Astrocyte of the cerebellum (primary cell): ENCODE measurements at regions not wholly inside any gene's neighbourhood (a gene's known extent, or its start where the extent isn't known, plus 50 kb on each side); places are given as distances from the start of the nearest gene placed in this dataset.
"Not testable (repeated sequence)": the region's sequence is repeated elsewhere in the genome, so short reads cannot be mapped to it uniquely, and the experiment has no call there.

Experiments
- DNase-seq: peaks from one replicate; pipeline ENCODE4 v3.0.0-alpha.2; 2011; ENCODE audit warnings: low read depth
- H3K4me3 ChIP-seq: 2 replicates; pipeline ENCODE4 v1.5.1; 2011; ENCODE audit warnings: mild to moderate bottlenecking, low read depth, low read length, moderate library complexity
- CTCF ChIP-seq: IDR thresholded peaks from 2 replicates; pipeline ENCODE4 v1.5.1; 2012; ENCODE audit warnings: low read length, low read depth, moderate library complexity, mild to moderate bottlenecking; ENCODE audit errors: missing control alignments
- in situ Hi-C: cut with HindIII; loops from 2 replicates; pipeline ENCODE4 v1.10.0; 2017; ENCODE audit warnings: low sequenced_read_pairs

- no peak for DNase-seq
- in situ Hi-C loops: no loop called here
Observed at GRCh38 chr5:82975812-82976211, 101.4 kb downstream of the TMEM167A start.

GRCh38 chr5:82975396-82975795 lies 101.8 kb downstream of the TMEM167A start:
- DNase-seq: no peak
- no peak for TF ChIP-seq CTCF
- in situ Hi-C loops: no loop called here
- no peak overlapping the region for H3K4me3 ChIP-seq

More at GRCh38 chr5:82975812-82976211, 101.4 kb downstream of the TMEM167A start:
- TF ChIP-seq CTCF: no peak
- H3K4me3 ChIP-seq: no peak overlapping the region

- in situ Hi-C loops, DNase-seq: not testable (repeated sequence)
Observed at GRCh38 chr5:82974346-82974745, 102.8 kb downstream of the TMEM167A start.

DNA sequence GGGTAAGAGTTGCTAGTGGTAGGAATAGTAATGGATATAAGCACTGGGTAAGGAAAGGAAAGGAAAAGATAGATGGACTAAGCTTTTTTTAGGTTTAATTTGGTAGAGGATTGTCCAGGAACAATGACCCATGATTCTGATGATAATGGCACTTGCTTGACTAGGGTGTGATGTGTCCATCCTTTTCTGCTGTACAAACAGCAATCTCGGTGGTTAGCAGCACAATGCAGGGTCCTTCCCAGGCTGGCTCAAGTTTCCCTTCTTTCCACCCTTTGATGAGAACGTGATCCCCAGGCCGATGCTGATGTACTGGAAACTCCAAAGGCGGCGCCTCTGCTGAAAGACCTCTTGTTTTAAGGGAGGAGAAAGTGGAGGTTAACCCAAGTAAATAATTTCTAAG lies 105.3 kb downstream of the TMEM167A start:
- H3K4me3 ChIP-seq: no peak overlapping the region
- DNase-seq: no peak
- no peak for TF ChIP-seq CTCF
- in situ Hi-C loops: no loop called here

More at GRCh38 chr5:82974346-82974745, 102.8 kb downstream of the TMEM167A start:
- H3K4me3 ChIP-seq: not testable (repeated sequence)

GRCh38 chr5:82971034-82971806 lies 106.0 kb downstream of the TMEM167A start:
- in situ Hi-C loops, H3K4me3 ChIP-seq, DNase-seq: not testable (repeated sequence)

DNA sequence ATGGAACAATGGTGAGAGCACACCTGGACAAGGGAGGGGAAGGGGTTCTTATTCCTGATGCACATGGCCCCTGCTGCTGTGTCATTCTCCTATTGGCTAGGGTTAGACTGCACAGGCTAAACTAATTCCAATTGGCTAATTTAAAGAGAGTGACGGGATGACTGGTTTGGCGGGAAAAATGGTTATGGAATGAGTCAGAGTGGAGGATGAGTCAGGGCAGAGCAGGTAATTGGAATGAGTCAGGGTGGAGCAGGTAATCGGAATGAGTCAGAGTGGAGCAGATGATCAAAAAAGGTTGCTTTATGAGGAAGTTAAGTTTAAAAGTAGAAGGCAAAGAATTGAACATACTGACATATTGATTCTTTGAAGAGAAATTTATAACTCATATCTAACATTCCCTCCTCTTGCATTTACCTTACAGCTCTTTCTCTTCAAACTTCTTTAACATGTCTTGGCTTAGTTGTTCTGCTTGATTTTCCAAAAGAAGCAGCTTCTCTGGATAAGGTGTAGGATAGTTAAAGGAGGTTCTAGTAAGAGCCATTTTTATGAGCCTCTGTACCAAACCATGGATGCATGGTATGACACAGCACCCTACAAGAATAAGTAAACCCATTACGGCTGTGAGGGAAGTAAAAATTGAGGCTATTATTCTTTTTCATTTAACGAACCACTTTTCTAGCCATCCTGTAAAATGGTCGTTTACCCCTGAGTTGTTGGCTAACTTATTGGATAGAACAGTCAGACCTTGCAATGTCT lies 107.8 kb downstream of the TMEM167A start:
- DNase-seq, H3K4me3 ChIP-seq, in situ Hi-C loops: not testable (repeated sequence)

DNA sequence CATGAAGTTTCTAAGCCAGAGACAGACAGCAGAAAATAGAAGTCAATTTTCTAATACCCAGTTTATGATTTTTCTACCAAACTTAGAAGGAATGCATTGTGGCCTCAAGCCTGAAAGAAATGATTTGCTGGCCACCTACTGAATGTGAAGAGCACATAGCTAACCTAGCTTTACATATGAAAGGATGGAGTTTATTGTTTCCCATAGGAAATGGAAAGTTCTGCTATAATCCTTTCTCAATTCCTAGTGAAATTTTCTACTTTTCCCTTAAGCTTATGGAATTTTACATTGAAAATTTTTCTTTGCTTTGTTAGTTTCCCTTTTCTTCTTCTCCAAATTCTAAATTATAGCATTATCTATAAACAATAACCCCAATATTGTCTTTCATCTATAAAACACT lies 110.1 kb downstream of the TMEM167A start:
- H3K4me3 ChIP-seq: no peak overlapping the region
- in situ Hi-C loops: no loop called here
- TF ChIP-seq CTCF: no peak
- no peak for DNase-seq

DNA sequence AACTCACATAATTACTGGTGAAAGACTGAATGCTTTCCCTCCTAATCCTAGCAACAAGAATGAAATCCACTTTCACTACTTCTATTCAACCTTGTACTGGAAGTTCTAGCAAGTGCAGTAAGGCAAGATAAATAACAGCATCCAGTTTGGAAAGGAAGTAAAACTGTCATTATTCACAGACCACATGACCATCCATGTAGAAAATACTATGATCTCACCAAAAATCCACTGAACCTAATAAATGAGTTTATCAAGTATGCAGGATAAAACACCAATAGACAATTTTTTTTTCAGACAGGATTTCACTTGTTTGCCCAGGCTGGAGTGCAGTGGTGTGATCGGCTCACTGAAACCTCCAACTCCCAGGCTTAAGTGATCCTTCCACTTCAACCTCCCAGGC lies 117.7 kb downstream of the TMEM167A start:
- in situ Hi-C loops: no loop called here
- no peak for DNase-seq
- TF ChIP-seq CTCF: no peak
- no peak overlapping the region for H3K4me3 ChIP-seq
